HG03342 (cell line): ENCODE measurements at regions not wholly inside any gene's neighbourhood (a gene's known extent, or its start where the extent isn't known, plus 50 kb on each side); places are given as distances from the start of the nearest gene placed in this dataset.

ENCODE experiments used
- ATAC-seq: cut with Tn5 transposase; IDR thresholded peaks from one replicate; pipeline ENCODE4 v1.9.1; 2021; ENCODE audit warnings: mild to moderate bottlenecking, moderate library complexity; ENCODE audit not compliant: unreplicated experiment

DNA sequence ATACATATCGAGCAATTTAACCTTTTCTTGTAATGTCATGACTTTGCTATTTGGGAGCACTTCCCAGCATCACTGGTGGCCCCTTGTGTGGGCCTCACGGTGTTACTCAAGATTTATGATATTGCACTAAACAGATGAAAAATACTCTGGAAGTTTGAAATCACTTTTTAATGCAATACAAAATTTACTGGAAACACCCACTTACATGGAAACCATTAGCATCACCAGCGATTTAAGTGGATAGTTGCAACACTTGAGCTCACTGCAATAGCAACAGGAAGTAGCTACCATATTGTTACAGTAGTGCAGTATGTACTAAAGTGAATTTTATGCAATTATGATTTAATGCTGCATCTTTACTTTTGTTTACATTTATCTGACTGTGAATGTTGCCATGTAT is 184.4 kb downstream of the MDFIC start:
- ATAC-seq: no peak

GRCh38 chr7:115102738-115103137 is 180.8 kb downstream of the MDFIC start:
- no peak for ATAC-seq

- ATAC-seq: no peak
Observed at GRCh38 chr7:115101199-115101598, 179.3 kb downstream of the MDFIC start.

DNA sequence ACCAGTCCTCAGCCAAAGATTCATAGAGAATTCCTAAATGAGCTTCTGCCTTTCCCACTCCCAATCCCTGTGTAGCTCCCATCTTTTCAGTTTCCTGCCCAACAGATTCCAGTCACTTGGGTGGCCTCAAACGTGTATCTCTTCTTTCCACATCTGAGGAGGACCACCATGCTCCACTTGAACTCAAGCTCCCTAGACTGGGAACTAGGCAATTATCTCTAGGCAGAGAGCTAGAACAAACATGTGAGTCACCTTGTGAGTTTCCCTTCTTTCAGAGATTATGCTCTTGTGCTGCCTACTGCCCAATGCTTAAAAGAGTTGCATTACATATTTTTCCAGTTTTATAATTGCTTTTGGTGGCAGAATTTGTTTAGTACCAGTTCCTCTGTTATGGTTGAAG is 178.0 kb downstream of the MDFIC start:
- no peak for ATAC-seq

DNA sequence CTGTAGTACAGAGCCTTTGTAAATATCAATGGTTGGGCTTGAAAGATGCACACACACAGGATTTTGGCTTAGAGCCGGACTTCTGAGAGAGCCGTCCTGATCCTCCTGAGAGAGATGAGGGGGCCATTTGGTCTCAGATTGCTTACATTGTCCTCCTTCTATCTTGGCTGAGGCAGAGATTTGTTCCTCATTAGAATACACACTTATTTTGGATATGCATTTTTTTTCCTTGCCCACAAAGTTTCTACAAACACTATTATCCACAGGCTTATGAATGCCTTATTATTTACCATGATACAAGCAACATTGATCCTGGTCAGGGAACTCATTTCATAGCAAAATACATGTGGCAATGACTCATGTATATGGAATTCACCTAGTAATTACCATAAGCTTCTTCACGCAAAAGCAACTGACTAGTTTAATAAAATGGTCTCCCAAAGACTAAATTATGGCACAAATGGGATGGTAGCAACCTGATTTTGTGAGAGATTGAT is 175.3 kb downstream of the MDFIC start:
- no peak for ATAC-seq

GRCh38 chr7:115096262-115096661 is 174.4 kb downstream of the MDFIC start:
- no peak for ATAC-seq

- no peak for ATAC-seq
Observed at GRCh38 chr7:115094163-115094562, 172.3 kb downstream of the MDFIC start.

- ATAC-seq: no peak
Observed at GRCh38 chr7:115088893-115089292, 167.0 kb downstream of the MDFIC start.

DNA sequence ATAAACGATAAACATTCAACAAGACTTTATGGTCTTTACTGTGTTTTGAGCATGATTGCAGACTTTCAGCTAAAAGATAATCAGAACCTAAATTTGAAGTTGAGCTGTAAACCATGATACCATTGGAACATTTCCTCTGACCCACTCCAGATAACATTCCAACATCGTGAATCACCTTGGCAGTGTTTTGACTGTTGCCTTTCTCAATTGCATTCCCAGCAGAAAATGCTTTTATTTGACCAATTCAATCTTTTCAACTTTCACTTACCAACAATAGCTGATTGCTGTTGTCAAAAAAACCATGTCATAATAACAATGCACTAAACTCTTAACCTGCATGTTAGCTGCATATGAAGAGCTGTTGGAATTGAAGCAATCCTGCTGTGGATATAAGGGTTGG is 165.5 kb downstream of the MDFIC start:
- no peak for ATAC-seq

- ATAC-seq: no peak
Observed at GRCh38 chr7:115086146-115086841, 164.4 kb downstream of the MDFIC start.

GRCh38 chr7:115085421-115085820 is 163.5 kb downstream of the MDFIC start:
- no peak for ATAC-seq

DNA sequence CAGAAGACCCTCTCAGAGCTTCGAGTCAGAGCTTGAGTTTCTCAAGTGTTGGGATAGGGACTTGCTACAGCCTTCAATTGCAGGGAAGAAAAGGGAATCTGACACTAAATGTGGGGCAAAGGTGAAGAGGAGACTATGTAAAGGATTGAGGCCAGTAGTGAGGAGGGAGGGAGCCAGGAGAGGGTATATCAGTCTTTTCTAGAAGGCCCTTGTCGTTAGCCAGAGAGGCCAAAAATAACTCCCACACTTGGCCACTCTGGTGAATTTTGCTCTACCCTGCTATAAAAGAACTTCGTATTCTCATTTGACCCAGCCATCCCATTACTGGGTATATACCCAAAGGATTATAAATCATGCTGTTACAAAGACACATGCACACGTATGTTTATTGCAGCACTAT is 162.0 kb downstream of the MDFIC start:
- no peak for ATAC-seq

DNA sequence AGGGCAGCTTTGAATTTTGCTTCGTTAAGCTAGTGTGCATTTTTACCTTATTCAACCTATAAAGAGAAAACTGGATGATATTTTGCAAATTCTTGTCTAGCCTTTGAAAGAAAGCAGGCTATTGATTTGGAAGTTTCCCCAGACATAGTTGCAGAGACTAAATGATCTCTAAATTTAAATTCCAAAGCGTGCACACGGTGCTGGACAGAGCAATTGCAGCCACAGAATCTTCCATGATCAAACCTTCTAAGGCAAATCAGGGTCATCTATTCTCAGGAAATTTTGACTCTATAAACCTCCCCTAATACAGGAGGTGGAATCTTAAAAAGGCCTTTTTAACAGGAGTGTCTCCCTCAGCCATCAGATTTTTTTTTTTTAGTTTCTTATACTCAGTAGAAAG is 159.9 kb downstream of the MDFIC start:
- no peak for ATAC-seq

DNA sequence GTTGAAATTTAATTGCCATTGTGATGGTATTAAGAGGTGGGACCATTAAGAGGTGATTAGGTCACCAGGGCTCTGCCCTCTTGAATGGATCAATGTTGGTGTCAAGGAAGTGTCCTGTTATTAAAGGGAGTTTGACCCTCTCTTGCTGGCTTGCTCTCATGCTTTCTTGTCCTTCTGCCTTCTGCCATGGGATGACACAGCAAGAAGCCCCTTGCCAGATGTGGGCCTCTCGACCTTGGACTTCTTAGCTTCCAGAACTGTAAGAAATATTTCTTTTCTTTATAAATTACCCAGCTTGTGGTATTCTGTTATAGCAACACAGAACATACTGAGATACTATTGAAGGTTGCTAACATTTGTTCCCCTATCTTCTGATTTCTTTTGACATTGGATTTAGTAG is 157.0 kb downstream of the MDFIC start:
- ATAC-seq: no peak

DNA sequence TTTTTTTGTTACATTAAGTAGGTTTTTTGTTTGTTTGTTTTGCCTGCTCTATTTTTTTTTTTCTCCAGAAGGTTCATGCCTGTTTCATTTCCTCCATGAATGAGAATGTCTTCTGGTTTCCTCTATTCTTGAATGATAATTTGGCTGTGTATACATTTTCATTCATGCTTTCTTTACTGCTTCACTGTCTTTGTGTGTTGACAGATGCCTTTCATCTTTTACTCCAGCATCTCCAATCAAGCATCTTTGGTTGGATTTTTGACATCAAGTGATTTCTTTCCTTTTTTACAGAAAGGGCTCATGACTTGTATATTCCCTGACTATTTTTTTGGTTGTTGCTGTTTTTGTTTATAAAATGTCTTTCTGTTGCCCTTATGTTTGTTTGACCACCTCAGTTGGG is 156.5 kb downstream of the MDFIC start:
- no peak for ATAC-seq

GRCh38 chr7:115070311-115070710 is 148.4 kb downstream of the MDFIC start:
- no peak for ATAC-seq
